ENCODE measurements at regions not wholly inside any gene's neighbourhood (a gene's known extent, or its start where the extent isn't known, plus 50 kb on each side); places are given as distances from the start of the nearest gene placed in this dataset.

- no peak overlapping the region for H3K4me3 ChIP-seq (ENCODE audit: low read depth, low read length)
- no peak for TF ChIP-seq CTCF (IDR thresholded peaks at IDR 0.05; ENCODE audit: insufficient read depth, low read length)
- peak; percentile 62 for DNase-seq (ENCODE audit: low read depth)
These were observed 1137.7 kb upstream of the CNTN5 start for GRCh38 chr11:97883086-97883485.

GRCh38 chr11:97888641-97889040 is 1132.1 kb upstream of the CNTN5 start:
- TF ChIP-seq CTCF (IDR thresholded peaks at IDR 0.05; ENCODE audit: insufficient read depth, low read length) = no peak
- H3K4me3 ChIP-seq (ENCODE audit: low read depth, low read length) = no peak overlapping the region
- DNase-seq (ENCODE audit: low read depth) = no peak

- H3K4me3 ChIP-seq (ENCODE audit: low read depth, low read length) = no peak overlapping the region
- DNase-seq (ENCODE audit: low read depth) = no peak
- no peak for TF ChIP-seq CTCF (IDR thresholded peaks at IDR 0.05; ENCODE audit: insufficient read depth, low read length)
These were observed 1130.3 kb upstream of the CNTN5 start for GRCh38 chr11:97890466-97890865.

GRCh38 chr11:97893612-97894011 is 1127.1 kb upstream of the CNTN5 start:
- DNase-seq (ENCODE audit: low read depth) = no peak
- H3K4me3 ChIP-seq (ENCODE audit: low read depth, low read length) = no peak overlapping the region
- no peak for TF ChIP-seq CTCF (IDR thresholded peaks at IDR 0.05; ENCODE audit: insufficient read depth, low read length)

GRCh38 chr11:97894978-97895377 is 1125.8 kb upstream of the CNTN5 start:
- DNase-seq (ENCODE audit: low read depth) = no peak
- no peak overlapping the region for H3K4me3 ChIP-seq (ENCODE audit: low read depth, low read length)
- no peak for TF ChIP-seq CTCF (IDR thresholded peaks at IDR 0.05; ENCODE audit: insufficient read depth, low read length)

GRCh38 chr11:97895572-97895971 is 1125.2 kb upstream of the CNTN5 start:
- no peak overlapping the region for H3K4me3 ChIP-seq (ENCODE audit: low read depth, low read length)
- DNase-seq (ENCODE audit: low read depth) = no peak
- TF ChIP-seq CTCF (IDR thresholded peaks at IDR 0.05; ENCODE audit: insufficient read depth, low read length) = no peak

- no peak overlapping the region for H3K4me3 ChIP-seq (ENCODE audit: low read depth, low read length)
- no peak for DNase-seq (ENCODE audit: low read depth)
- no peak for TF ChIP-seq CTCF (IDR thresholded peaks at IDR 0.05; ENCODE audit: insufficient read depth, low read length)
These were observed 1117.9 kb upstream of the CNTN5 start for GRCh38 chr11:97902828-97903227.

Measured in fibroblast of the aortic adventitia (primary cell).